ENCODE measurements at regions not wholly inside any gene's neighbourhood (a gene's known extent, or its start where the extent isn't known, plus 50 kb on each side); places are given as distances from the start of the nearest gene placed in this dataset.

DNA sequence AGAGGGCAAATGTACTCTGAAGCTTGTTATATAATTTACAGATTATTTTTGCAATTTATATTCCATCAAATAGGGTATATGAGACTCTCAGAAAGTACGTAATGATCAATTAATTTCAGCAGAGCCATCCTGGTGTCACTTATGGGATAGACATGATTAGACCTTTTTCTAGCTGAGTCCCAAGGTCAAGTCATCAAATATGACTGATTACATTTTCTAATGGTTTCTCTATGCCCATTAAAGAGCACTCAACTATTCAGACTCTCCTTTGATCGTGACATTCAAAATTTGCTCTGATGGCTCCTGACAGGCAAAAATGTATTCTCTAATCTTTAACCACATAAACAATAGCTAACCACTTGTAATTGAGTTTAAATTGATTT, 469.2 kb downstream of the COG6 start:
- WGBS, 5 donors = 80 to 85% (median 83%) methylated on average over 2 of the region's 2 CpGs
- intact Hi-C loops (cut with DNase I; ENCODE audit: low total_unique reads) = no loop called here
- Histone ChIP-seq H3K27me3 (no peaks in the 10 kb centered on the region), H3K4me1 (no peaks in the 10 kb centered on the region), H3K9me3 (peaks cover 0 to 3% (median 0%) of the 10 kb centered on the region in 4 donors), H3K27ac (no peak overlapping the region), H3K4me3 (no peak overlapping the region), H3K36me3 (no peaks in the 10 kb centered on the region)
- no peak for DNase-seq
- no peak for TF ChIP-seq POLR2A (IDR thresholded peaks at IDR 0.05)
- TF ChIP-seq, protein P1, sequence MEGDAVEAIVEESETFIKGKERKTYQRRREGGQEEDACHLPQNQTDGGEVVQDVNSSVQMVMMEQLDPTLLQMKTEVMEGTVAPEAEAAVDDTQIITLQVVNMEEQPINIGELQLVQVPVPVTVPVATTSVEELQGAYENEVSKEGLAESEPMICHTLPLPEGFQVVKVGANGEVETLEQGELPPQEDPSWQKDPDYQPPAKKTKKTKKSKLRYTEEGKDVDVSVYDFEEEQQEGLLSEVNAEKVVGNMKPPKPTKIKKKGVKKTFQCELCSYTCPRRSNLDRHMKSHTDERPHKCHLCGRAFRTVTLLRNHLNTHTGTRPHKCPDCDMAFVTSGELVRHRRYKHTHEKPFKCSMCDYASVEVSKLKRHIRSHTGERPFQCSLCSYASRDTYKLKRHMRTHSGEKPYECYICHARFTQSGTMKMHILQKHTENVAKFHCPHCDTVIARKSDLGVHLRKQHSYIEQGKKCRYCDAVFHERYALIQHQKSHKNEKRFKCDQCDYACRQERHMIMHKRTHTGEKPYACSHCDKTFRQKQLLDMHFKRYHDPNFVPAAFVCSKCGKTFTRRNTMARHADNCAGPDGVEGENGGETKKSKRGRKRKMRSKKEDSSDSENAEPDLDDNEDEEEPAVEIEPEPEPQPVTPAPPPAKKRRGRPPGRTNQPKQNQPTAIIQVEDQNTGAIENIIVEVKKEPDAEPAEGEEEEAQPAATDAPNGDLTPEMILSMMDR (IDR thresholded peaks at IDR 0.05) = no peak
- TF ChIP-seq POLR2AphosphoS5 (IDR thresholded peaks at IDR 0.05) = no peak
- no peak for TF ChIP-seq EP300 (IDR thresholded peaks at IDR 0.05)

DNA sequence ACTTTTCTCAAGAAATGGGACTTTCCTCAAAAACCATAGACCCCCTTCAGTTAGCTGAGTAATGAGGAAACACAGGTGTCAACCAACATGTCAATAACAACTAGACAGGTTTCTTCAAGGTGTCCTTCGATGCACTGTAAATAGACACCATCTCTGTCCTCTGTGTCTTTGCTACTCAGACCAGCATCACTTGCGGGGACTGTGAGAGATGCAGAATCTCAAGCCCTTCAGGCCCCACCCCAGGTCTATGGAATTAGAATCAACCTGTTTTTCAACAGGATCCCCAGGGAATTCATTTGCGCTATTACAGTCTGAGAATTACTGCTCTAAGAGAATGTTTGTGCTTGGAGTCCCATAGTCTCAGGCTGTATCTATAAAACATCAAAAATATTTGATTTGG, 469.9 kb downstream of the COG6 start:
- Histone ChIP-seq H3K27ac (no peak overlapping the region), H3K4me3 (no peak overlapping the region), H3K9me3 (no peaks in the 10 kb centered on the region), H3K27me3 (no peaks in the 10 kb centered on the region), H3K4me1 (no peaks in the 10 kb centered on the region), H3K36me3 (no peaks in the 10 kb centered on the region)
- no peak for TF ChIP-seq POLR2AphosphoS5 (IDR thresholded peaks at IDR 0.05)
- TF ChIP-seq, protein P1 (IDR thresholded peaks at IDR 0.05) = no peak
- no peak for TF ChIP-seq EP300 (IDR thresholded peaks at IDR 0.05)
- no peak for TF ChIP-seq POLR2A (IDR thresholded peaks at IDR 0.05)
- intact Hi-C loops (cut with DNase I; ENCODE audit: low total_unique reads) = no loop called here
- WGBS, 5 donors = 92 to 100% (median 97%) methylated on average over 3 of the region's 3 CpGs
- DNase-seq = no peak

DNA sequence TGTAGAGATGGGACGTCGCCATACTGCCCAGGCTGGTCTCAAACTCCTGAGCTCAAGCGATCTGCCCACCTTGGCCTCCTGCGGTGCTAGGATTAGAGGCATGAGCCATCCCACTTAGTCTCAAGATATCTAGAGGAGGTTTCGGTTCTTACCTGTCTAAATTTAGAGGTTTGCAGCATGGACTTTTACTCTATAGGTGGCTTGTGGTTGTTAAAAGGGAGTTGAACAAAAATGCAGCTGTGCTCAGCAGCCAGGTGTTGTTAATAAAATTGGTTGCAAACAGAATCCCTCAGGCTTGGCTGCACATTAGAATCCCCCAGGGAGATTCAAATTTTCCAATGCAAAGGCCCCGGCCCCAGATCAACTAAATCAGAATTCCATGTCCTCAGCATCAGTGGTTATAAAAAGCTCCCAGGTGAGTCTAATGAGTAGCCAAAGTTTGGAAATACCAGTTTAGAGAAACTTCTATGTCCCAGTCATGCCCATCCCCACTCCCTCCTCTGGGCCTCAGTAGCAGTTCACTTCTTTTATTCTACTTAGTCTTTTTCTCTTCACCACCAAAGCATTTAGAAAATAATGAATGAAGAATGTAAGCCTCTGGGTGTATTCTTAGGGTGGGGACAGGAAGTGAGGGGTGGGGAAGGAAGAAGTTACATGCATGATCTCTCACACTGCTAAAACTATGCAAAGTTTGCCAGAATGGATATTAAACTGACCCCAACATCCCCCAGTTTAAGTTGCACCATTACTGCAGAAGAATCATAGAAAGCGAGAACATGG, 471.0 kb downstream of the COG6 start:
- H3K9me3 ChIP-seq = no peaks in the 10 kb centered on the region
- WGBS, 5 donors = 89 to 97% (median 96%) methylated on average over 7 of the region's 7 CpGs

DNA sequence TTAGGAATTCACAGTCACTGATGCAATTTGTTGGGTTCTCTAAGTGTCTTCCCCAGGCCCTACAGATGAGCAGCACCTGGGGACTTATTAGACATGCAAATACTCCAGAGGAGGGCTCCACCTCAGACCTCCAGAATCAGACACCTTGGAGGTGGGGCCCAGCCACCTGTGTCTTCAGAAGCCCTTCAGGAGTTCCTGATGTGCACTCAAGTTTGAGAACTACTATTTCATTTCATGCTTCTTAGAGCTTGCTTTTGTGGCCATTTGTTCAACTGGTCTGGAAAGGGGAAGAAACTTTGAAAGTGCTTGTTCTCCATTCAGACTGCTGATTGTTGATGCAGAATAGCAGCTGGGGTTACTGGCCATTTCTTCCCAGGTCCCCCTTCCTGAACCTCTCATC, 472.0 kb downstream of the COG6 start:
- Histone ChIP-seq H3K27ac (no peak overlapping the region), H3K27me3 (no peaks in the 10 kb centered on the region), H3K4me3 (no peak overlapping the region), H3K4me1 (no peaks in the 10 kb centered on the region), H3K36me3 (no peaks in the 10 kb centered on the region), H3K9me3 (no peaks in the 10 kb centered on the region)
- no peak for DNase-seq
- intact Hi-C loops (cut with DNase I; ENCODE audit: low total_unique reads) = no loop called here
- TF ChIP-seq EP300 (IDR thresholded peaks at IDR 0.05) (no peak), POLR2A (IDR thresholded peaks at IDR 0.05) (no peak), POLR2AphosphoS5 (IDR thresholded peaks at IDR 0.05) (no peak)
- TF ChIP-seq, protein P1 (IDR thresholded peaks at IDR 0.05) = no peak

More for the DNA sequence above, 471.0 kb downstream of the COG6 start:
- TF ChIP-seq, protein P1 (IDR thresholded peaks at IDR 0.05) = no peak
- TF ChIP-seq POLR2A (IDR thresholded peaks at IDR 0.05) (no peak), EP300 (IDR thresholded peaks at IDR 0.05) (no peak), POLR2AphosphoS5 (IDR thresholded peaks at IDR 0.05) (no peak)
- intact Hi-C loops (cut with DNase I; ENCODE audit: low total_unique reads) = no loop called here
- Histone ChIP-seq H3K4me3 (no peak overlapping the region), H3K27ac (no peak overlapping the region), H3K27me3 (no peaks in the 10 kb centered on the region), H3K36me3 (no peaks in the 10 kb centered on the region), H3K4me1 (no peaks in the 10 kb centered on the region)
- no peak for DNase-seq
